ENCODE measurements at regions not wholly inside any gene's neighbourhood (a gene's known extent, or its start where the extent isn't known, plus 50 kb on each side); places are given as distances from the start of the nearest gene placed in this dataset.

GRCh38 chrX:23509256-23509655 lies 158.0 kb upstream of the PRDX4 start:
- DNase-seq = no peak
- Histone ChIP-seq H4K20me1 (ENCODE audit: insufficient read depth, low read length) (no peaks in the 10 kb centered on the region), H3K14ac (replicated peaks; ENCODE audit: low read depth, low read length) (no peak overlapping the region), H3K27ac (ENCODE audit: insufficient read depth, low read length) (no peak overlapping the region), H4K8ac (ENCODE audit: low read depth in 2 of 2, low read length in 2 of 2) (no peak overlapping the region), H4K5ac (ENCODE audit: low read depth, low read length) (no peak overlapping the region), H3K4me2 (ENCODE audit: low read depth, low read length) (no peak overlapping the region), H3K9me3 (ENCODE audit: control insufficient read depth, insufficient read depth, low read length) (no peaks in the 10 kb centered on the region), H3K18ac (ENCODE audit: low read depth, low read length) (no peak overlapping the region), H2BK120ac (ENCODE audit: low read depth, low read length) (no peak overlapping the region), H3K9me1 (ENCODE audit: insufficient read depth, low read length) (no peaks in the 10 kb centered on the region), H2BK20ac (ENCODE audit: low read depth, low read length) (no peak overlapping the region), H3K4me1 (ENCODE audit: control insufficient read depth, insufficient read depth, low read length) (no peaks in the 10 kb centered on the region), H3K4ac (ENCODE audit: low read depth, low read length) (no peak overlapping the region), H3K27me3 (ENCODE audit: control insufficient read depth, insufficient read depth, low read length) (no peaks in the 10 kb centered on the region), H3K9ac (ENCODE audit: low read depth, low read length) (no peak overlapping the region), H2AK9ac (replicated peaks; ENCODE audit: low read depth, low read length, poor library complexity) (no peak overlapping the region), H4K91ac (ENCODE audit: insufficient read depth, low read depth, low read length) (no peak overlapping the region), H2BK15ac (ENCODE audit: low read depth, low read length) (no peak overlapping the region), H2AK5ac (ENCODE audit: low read depth, low read length) (no peak overlapping the region), H3K23ac (ENCODE audit: low read depth, low read length) (no peak overlapping the region), H3K4me3 (ENCODE audit: insufficient read depth, low read depth, low read length) (no peak overlapping the region), H3K79me1 (ENCODE audit: low read depth in 1 of 2, low read length in 2 of 2) (no peaks in the 10 kb centered on the region), H2BK5ac (ENCODE audit: low read depth, low read length, poor library complexity, severe bottlenecking) (no peak overlapping the region), H3K56ac (ENCODE audit: extremely low read depth, insufficient read depth, low read length) (no peak overlapping the region), H2AFZ (replicated peaks; ENCODE audit: low read length, poor library complexity) (no peak overlapping the region), H3K36me3 (ENCODE audit: control insufficient read depth, insufficient read depth, low read length) (no peaks in the 10 kb centered on the region)
- dilution Hi-C loops (cut with HindIII; ENCODE audit: low sequenced_read_pairs, unreplicated experiment) (no loop called here), in situ Hi-C loops (cut with MboI; ENCODE audit: low sequenced_read_pairs) (no loop called here), intact Hi-C loops (cut with micrococcal nuclease) (no loop called here)
- WGBS, 2 experiments (ENCODE audit: extremely low coverage in 2 of 2, insufficient read length in 1 of 2) = no CpG with 5 or more reads among the region's 1 CpG
- BruUV-seq (replicated peaks) = no TSS peak
- TF ChIP-seq NFE2L2 (IDR thresholded peaks at IDR 0.05; ENCODE audit: low read depth, low read length) (no peak), MAFK (IDR thresholded peaks at IDR 0.05; ENCODE audit: low read depth, low read length) (no peak), CTCF (conservative IDR thresholded peaks at IDR 0.05; ENCODE audit: low read depth, low read length) (no peak), FOS (IDR thresholded peaks at IDR 0.05; ENCODE audit: low read depth, low read length) (no peak)
- no peak for ATAC-seq (ENCODE audit: low read depth)
- ChIA-PET POLR2A (ENCODE audit: unreplicated experiment) (no interaction called here), CTCF (no interaction called here)
